Smooth muscle cell (in vitro differentiated cells): ENCODE measurements at regions not wholly inside any gene's neighbourhood (a gene's known extent, or its start where the extent isn't known, plus 50 kb on each side); places are given as distances from the start of the nearest gene placed in this dataset.

ENCODE experiments used
- DNase-seq: peaks from one replicate; lab custom pipeline; 2025; ENCODE audit not compliant: unreplicated experiment; lab: John Stamatoyannopoulos, UW
- H2AFZ ChIP-seq: fragments of 200-600 bp; sonication (generic); 2 replicates; pipeline ENCODE4 v1.6.0; 2016; ENCODE audit warnings: antibody characterized with exemption, low read depth, mild to moderate bottlenecking
- H3F3A ChIP-seq: fragments of 200-600 bp; sonication (generic); 2 replicates; pipeline ENCODE4 v1.6.0; 2017; ENCODE audit warnings: antibody characterized with exemption, low read depth
- H3K27ac ChIP-seq: fragments of 200-600 bp; sonication (generic); 2 replicates; pipeline ENCODE4 v1.5.1; 2016; ENCODE audit warnings: low read depth, mild to moderate bottlenecking
- H3K27me3 ChIP-seq: fragments of 200-600 bp; sonication (generic); 2 replicates; pipeline ENCODE4 v1.6.1; 2016; ENCODE audit warnings: low read depth, mild to moderate bottlenecking
- H3K36me3 ChIP-seq: fragments of 200-600 bp; sonication (generic); 2 replicates; pipeline ENCODE4 v1.5.1; 2016; ENCODE audit warnings: low read depth
- H3K4me1 ChIP-seq: fragments of 200-600 bp; sonication (generic); 2 replicates; pipeline ENCODE4 v1.5.1; 2016; ENCODE audit warnings: low read depth
- H3K4me2 ChIP-seq: fragments of 200-600 bp; sonication (generic); 2 replicates; pipeline ENCODE4 v1.6.0; 2016; ENCODE audit warnings: mild to moderate bottlenecking
- H3K4me3 ChIP-seq: fragments of 200-600 bp; sonication (generic); 2 replicates; pipeline ENCODE4 v1.5.1; 2016; ENCODE audit warnings: mild to moderate bottlenecking
- H3K79me2 ChIP-seq: fragments of 200-600 bp; sonication (generic); 2 replicates; pipeline ENCODE4 v1.6.0; 2016; ENCODE audit warnings: low read depth, mild to moderate bottlenecking
- H3K9ac ChIP-seq: fragments of 200-600 bp; sonication (generic); 2 replicates; pipeline ENCODE4 v1.6.0; 2016; ENCODE audit warnings: low read depth
- H3K9me3 ChIP-seq: fragments of 200-600 bp; sonication (generic); replicated peaks from 2 replicates; pipeline ENCODE4 v1.5.1; 2016; ENCODE audit warnings: low read depth
- H4K20me1 ChIP-seq: fragments of 200-600 bp; sonication (generic); 2 replicates; pipeline ENCODE4 v1.6.0; 2016; ENCODE audit warnings: low read depth
- CTCF ChIP-seq: fragments of 200-600 bp; sonication (generic); IDR thresholded peaks from 2 replicates; pipeline ENCODE4 v1.5.1; 2017; ENCODE audit warnings: borderline replicate concordance, mild to moderate bottlenecking, antibody characterized with exemption; ENCODE audit not compliant: insufficient read depth, poor library complexity, severe bottlenecking
- WGBS: methylation state at CpG from one replicate; pipeline ENCODE4 v1.1.7; 2016; ENCODE audit warnings: low lambda C conversion rate; 5-methylcytosine and 5-hydroxymethylcytosine counted together

- Histone ChIP-seq H3K4me2 (no peak overlapping the region), H3K27ac (no peak overlapping the region), H3K4me3 (no peak overlapping the region), H3F3A (no peaks in the 10 kb centered on the region), H3K27me3 (no peaks in the 10 kb centered on the region), H3K9ac (no peak overlapping the region), H3K36me3 (no peaks in the 10 kb centered on the region), H3K79me2 (no peaks in the 10 kb centered on the region), H3K4me1 (peaks cover 8% of the 10 kb centered on the region), H3K9me3 (no peaks in the 10 kb centered on the region), H4K20me1 (no peaks in the 10 kb centered on the region), H2AFZ (no peak overlapping the region)
- 11% methylated on average over 3 of the region's 3 CpGs for WGBS
- TF ChIP-seq CTCF = no peak
- DNase-seq = no peak
Observed at GRCh38 chr2:2788076-2788475, 457.0 kb upstream of the MYT1L start.

DNA sequence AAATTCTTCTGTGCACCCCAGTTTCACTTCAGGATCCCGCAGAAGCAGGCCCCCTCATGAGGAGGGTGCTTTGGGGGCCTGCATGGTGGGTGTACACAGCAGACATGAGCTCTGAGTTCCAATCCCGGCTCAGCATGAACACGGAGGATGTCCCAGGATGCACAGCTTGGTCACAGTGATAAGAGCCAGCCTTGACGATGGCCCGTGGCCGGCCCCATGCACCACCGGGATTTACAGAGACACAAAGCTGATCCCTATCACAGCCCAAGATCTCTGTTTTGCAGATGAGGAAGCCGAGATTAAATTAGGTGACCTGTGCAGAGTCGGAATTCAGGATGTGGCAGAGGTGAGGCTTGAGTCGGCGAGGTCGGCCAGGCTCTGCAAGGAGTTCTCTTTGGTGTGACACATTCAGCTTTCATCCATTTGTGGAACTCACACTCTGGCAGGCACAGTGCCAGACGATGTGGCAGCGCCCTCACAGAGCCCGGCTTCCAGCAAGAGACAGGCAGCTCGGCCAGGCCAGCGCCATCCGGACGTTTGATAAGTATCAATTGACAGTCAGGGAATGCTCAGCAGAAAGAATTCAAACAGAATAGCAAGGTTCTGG is 456.3 kb upstream of the MYT1L start:
- Histone ChIP-seq H3K4me1 (peaks cover 8% of the 10 kb centered on the region), H3K4me2 (no peak overlapping the region), H3K36me3 (no peaks in the 10 kb centered on the region), H3K27me3 (no peaks in the 10 kb centered on the region), H3K9ac (no peak overlapping the region), H3K9me3 (no peaks in the 10 kb centered on the region), H3K4me3 (no peak overlapping the region), H3K79me2 (no peaks in the 10 kb centered on the region), H2AFZ (no peak overlapping the region), H4K20me1 (no peaks in the 10 kb centered on the region), H3K27ac (no peak overlapping the region), H3F3A (no peaks in the 10 kb centered on the region)
- 42% methylated on average over 19 of the region's 19 CpGs for WGBS
- DNase-seq = no peak
- no peak for TF ChIP-seq CTCF

DNA sequence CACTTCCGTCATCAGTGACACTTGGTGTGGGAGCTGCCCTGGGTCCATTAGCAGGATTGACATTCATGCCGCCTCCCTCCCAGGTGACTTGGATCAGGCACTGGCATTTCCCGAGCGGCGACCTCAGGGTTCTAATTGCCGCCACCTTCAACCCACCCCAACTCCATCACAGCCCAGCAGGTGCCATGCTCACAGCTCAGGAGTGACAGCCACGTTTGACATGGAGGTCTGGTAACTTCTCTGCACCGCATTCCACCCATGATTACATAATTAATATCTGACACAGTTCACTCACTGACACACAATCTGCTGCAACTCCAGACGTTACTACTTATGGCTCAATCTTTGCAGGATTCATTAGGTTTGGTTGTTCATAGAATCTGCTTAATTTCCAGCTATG is 450.9 kb upstream of the MYT1L start:
- no peak overlapping the region for H2AFZ ChIP-seq
- no peak for DNase-seq
- TF ChIP-seq CTCF = no peak
- no peaks in the 10 kb centered on the region for H3K9me3 ChIP-seq
- H3K27me3 ChIP-seq = no peaks in the 10 kb centered on the region
- H3K36me3 ChIP-seq = no peaks in the 10 kb centered on the region
- H3K4me3 ChIP-seq = no peak overlapping the region
- no peaks in the 10 kb centered on the region for H3F3A ChIP-seq
- no peak overlapping the region for H3K27ac ChIP-seq
- 88% methylated on average over 9 of the region's 9 CpGs for WGBS
- H4K20me1 ChIP-seq = no peaks in the 10 kb centered on the region
- no peaks in the 10 kb centered on the region for H3K4me1 ChIP-seq
- H3K79me2 ChIP-seq = no peaks in the 10 kb centered on the region
- no peak overlapping the region for H3K4me2 ChIP-seq
- H3K9ac ChIP-seq = no peak overlapping the region

DNA sequence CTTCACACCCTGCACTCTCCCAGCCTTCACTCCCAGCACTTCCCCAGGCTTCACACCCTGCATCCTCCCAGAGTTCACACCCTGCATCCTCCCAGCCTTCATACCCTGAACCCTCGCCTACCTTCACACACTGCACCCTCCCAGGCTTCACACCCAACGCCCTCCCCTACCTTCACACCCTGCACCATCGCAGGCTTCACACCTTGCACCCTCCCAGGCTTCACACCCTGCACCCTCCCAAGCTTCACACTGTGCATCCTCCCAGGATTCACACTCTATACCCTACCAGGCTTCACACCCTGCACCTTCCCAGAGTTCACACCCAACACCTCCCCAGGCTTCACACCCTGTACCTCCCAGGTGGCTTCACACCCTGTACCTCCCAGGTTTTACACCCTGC is 448.7 kb upstream of the MYT1L start:
- WGBS = 62% methylated on average over 3 of the region's 3 CpGs
- no peaks in the 10 kb centered on the region for H3K9me3 ChIP-seq
- no peaks in the 10 kb centered on the region for H3K27me3 ChIP-seq

More for the DNA sequence above, 448.7 kb upstream of the MYT1L start:
- Histone ChIP-seq H3K27ac (no peak overlapping the region), H3K36me3 (no peaks in the 10 kb centered on the region), H3F3A (no peaks in the 10 kb centered on the region), H3K9ac (no peak overlapping the region), H2AFZ (no peak overlapping the region), H3K4me1 (no peaks in the 10 kb centered on the region), H3K4me3 (no peak overlapping the region), H3K79me2 (no peaks in the 10 kb centered on the region), H3K4me2 (no peak overlapping the region), H4K20me1 (no peaks in the 10 kb centered on the region)
- DNase-seq = no peak
- no peak for TF ChIP-seq CTCF
